H1 (cell line): ENCODE measurements at regions not wholly inside any gene's neighbourhood (a gene's known extent, or its start where the extent isn't known, plus 50 kb on each side); places are given as distances from the start of the nearest gene placed in this dataset.

Source experiments
- CHD1 ChIP-seq: IDR thresholded peaks from 2 replicates; pipeline ENCODE4 v1.6.1; 2012; ENCODE audit warnings: low read depth, low read length, improper control_type of control experiment
- TF ChIP-seq, protein P1 (sequence below): IDR thresholded peaks from 2 replicates; pipeline ENCODE4 v1.6.1; 2012; ENCODE audit warnings: inconsistent platforms

DNA sequence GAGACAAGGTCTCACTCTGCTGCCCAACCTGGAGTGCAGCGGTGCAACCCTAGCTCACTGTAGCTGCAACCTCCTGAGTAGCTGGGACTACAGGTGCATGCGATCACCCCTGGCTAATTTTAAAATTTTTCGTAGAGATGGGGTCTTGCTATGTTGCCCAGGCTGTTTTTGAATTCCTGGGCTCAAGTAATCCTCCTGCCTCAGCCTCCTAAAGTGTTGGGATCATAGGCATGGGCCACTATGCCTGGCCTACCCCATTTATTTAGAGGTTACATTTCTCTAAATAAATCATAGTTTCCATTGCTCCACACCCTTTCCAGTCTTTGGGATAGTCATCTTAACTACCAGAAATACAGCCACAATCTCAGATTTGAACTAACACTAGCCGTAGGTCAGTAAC, 134.7 kb upstream of the CITED2 start (continued):
- TF ChIP-seq, protein P1, sequence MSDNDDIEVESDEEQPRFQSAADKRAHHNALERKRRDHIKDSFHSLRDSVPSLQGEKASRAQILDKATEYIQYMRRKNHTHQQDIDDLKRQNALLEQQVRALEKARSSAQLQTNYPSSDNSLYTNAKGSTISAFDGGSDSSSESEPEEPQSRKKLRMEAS = no peak
- TF ChIP-seq CHD1 = no peak
